ENCODE measurements at regions not wholly inside any gene's neighbourhood (a gene's known extent, or its start where the extent isn't known, plus 50 kb on each side); places are given as distances from the start of the nearest gene placed in this dataset.
"Not testable (repeated sequence)": the region's sequence is repeated elsewhere in the genome, so short reads cannot be mapped to it uniquely, and the experiment has no call there.

DNA sequence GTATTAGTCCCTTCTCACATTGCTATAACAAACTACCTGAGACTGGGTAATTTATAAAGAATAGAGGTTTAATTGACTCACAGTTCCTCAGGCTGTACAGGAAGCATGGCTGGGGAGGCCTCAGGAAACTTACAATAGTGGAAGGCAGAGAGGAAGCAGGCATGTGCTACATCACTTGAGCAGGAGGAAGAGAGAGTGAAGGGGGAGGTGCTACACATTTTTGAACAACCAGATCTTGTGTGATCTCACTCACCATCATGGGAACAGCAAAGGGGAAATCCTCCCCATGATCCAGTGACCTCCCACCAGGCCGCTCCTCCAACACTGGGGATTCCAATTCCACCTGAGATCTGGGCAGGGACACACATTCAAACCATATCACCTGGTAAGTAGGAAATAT lies 630.6 kb downstream of the QKI start:
- TF ChIP-seq ARNTL (CRISPR knock-in tag; IDR thresholded peaks at IDR 0.05; ENCODE audit: borderline replicate concordance, low read depth) (no peak), ESRRG (CRISPR knock-in tag; IDR thresholded peaks at IDR 0.05) (no peak), OSR1 (CRISPR knock-in tag; IDR thresholded peaks at IDR 0.05) (no peak), PPARA (CRISPR knock-in tag; IDR thresholded peaks at IDR 0.05; ENCODE audit: borderline replicate concordance) (no peak), ZFP3 (CRISPR knock-in tag; IDR thresholded peaks at IDR 0.05) (no peak), ZNF565 (CRISPR knock-in tag; conservative IDR thresholded peaks at IDR 0.05; ENCODE audit: low read depth) (no peak)

DNA sequence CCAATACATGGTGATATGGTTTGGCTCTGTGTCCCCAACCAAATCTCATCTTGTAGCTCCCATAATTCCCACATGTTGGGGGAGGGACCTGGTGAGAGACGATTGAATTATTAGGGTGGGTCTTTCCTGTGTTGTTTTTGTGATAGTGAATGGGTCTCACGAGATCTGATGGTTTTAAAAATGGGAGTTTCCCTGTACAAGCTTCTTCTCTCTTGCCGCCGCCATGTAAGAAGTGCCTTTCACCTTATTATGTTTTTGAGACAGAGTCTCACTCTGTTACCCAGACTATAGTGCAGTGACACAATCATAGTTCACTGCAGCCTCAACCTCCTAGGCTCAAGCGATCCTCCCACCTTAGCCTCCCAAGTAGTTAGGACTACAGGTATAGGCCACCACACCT lies 629.1 kb downstream of the QKI start:
- ATAC-seq, result not testable (repeated sequence)

More for the DNA sequence above, 630.6 kb downstream of the QKI start:
- no peak for ATAC-seq

DNA sequence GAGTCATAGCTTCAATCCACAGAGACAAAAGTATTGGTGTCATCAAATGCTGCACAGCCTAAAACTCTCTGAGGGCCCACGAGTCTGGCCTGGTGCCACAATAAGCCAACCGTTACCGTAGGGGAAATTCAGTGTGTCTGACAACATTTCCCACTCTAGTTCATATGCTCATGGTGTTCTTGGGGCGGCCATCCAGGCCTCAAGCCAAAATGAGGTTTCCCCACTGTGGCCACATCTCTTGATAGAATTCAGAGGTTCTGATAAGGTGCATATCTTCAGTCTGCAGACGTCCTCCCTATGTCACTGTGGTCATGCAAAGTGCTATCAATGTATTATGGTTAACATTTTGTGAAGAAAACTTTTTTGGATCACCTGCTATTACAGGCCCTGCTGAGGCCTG lies 627.7 kb downstream of the QKI start:
- no peak for TF ChIP-seq ESRRG (CRISPR knock-in tag; IDR thresholded peaks at IDR 0.05)
- TF ChIP-seq TOX (CRISPR knock-in tag; IDR thresholded peaks at IDR 0.05; ENCODE audit: borderline replicate concordance), result no peak
- TF ChIP-seq CSDC2 (CRISPR knock-in tag; IDR thresholded peaks at IDR 0.05), result no peak
- no peak for TF ChIP-seq BACH2 (CRISPR knock-in tag; IDR thresholded peaks at IDR 0.05; ENCODE audit: borderline replicate concordance)
- TF ChIP-seq ARNTL (CRISPR knock-in tag; IDR thresholded peaks at IDR 0.05; ENCODE audit: borderline replicate concordance, low read depth), result no peak
- TF ChIP-seq, protein P1, sequence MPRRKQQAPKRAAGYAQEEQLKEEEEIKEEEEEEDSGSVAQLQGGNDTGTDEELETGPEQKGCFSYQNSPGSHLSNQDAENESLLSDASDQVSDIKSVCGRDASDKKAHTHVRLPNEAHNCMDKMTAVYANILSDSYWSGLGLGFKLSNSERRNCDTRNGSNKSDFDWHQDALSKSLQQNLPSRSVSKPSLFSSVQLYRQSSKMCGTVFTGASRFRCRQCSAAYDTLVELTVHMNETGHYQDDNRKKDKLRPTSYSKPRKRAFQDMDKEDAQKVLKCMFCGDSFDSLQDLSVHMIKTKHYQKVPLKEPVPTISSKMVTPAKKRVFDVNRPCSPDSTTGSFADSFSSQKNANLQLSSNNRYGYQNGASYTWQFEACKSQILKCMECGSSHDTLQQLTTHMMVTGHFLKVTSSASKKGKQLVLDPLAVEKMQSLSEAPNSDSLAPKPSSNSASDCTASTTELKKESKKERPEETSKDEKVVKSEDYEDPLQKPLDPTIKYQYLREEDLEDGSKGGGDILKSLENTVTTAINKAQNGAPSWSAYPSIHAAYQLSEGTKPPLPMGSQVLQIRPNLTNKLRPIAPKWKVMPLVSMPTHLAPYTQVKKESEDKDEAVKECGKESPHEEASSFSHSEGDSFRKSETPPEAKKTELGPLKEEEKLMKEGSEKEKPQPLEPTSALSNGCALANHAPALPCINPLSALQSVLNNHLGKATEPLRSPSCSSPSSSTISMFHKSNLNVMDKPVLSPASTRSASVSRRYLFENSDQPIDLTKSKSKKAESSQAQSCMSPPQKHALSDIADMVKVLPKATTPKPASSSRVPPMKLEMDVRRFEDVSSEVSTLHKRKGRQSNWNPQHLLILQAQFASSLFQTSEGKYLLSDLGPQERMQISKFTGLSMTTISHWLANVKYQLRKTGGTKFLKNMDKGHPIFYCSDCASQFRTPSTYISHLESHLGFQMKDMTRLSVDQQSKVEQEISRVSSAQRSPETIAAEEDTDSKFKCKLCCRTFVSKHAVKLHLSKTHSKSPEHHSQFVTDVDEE (CRISPR knock-in tag; IDR thresholded peaks at IDR 0.05), result no peak
- TF ChIP-seq, protein P2, sequence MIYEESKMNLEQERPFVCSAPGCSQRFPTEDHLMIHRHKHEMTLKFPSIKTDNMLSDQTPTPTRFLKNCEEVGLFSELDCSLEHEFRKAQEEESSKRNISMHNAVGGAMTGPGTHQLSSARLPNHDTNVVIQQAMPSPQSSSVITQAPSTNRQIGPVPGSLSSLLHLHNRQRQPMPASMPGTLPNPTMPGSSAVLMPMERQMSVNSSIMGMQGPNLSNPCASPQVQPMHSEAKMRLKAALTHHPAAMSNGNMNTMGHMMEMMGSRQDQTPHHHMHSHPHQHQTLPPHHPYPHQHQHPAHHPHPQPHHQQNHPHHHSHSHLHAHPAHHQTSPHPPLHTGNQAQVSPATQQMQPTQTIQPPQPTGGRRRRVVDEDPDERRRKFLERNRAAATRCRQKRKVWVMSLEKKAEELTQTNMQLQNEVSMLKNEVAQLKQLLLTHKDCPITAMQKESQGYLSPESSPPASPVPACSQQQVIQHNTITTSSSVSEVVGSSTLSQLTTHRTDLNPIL (CRISPR knock-in tag; IDR thresholded peaks at IDR 0.05; ENCODE audit: low read depth), result no peak
- no peak for TF ChIP-seq SNAI2 (CRISPR knock-in tag; IDR thresholded peaks at IDR 0.05)
- no peak for ATAC-seq

DNA sequence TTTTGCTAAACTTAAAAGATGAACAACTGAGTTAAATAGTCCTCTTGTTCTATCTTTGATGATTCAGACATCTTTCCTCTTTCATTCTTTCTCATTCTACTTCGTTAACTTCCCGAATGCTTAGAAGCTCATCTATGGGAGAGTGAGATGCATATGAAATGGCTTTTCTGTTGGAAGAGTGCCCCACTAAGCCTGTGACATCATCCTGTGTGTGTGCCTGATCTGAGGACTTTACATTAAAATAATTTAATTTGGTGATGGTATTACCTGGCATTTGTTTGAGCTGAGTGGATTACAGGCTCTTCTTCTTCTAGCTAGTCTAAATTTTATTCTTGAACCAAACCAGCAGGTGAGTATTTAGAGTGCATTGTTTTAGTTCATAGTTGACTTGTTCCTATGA lies 626.5 kb downstream of the QKI start:
- TF ChIP-seq PPARA (CRISPR knock-in tag; IDR thresholded peaks at IDR 0.05; ENCODE audit: borderline replicate concordance) (no peak), ZC3H10 (CRISPR knock-in tag; IDR thresholded peaks at IDR 0.05) (no peak), ZNF8 (CRISPR knock-in tag; IDR thresholded peaks at IDR 0.05) (no peak), ZFP30 (CRISPR knock-in tag; IDR thresholded peaks at IDR 0.05) (no peak), RARB (CRISPR knock-in tag; IDR thresholded peaks at IDR 0.05) (no peak), ZFP3 (CRISPR knock-in tag; IDR thresholded peaks at IDR 0.05) (no peak), ESRRG (CRISPR knock-in tag; IDR thresholded peaks at IDR 0.05) (no peak), ZNF70 (CRISPR knock-in tag; IDR thresholded peaks at IDR 0.05) (no peak), BACH2 (CRISPR knock-in tag; IDR thresholded peaks at IDR 0.05; ENCODE audit: borderline replicate concordance) (no peak), ARNTL (CRISPR knock-in tag; IDR thresholded peaks at IDR 0.05; ENCODE audit: borderline replicate concordance, low read depth) (no peak), SNAI2 (CRISPR knock-in tag; IDR thresholded peaks at IDR 0.05) (no peak), TOX (CRISPR knock-in tag; IDR thresholded peaks at IDR 0.05; ENCODE audit: borderline replicate concordance) (no peak), ISL1 (CRISPR knock-in tag; IDR thresholded peaks at IDR 0.05) (no peak), TCF4 (CRISPR knock-in tag; IDR thresholded peaks at IDR 0.05; ENCODE audit: borderline replicate concordance) (no peak)
- TF ChIP-seq, protein P3, sequence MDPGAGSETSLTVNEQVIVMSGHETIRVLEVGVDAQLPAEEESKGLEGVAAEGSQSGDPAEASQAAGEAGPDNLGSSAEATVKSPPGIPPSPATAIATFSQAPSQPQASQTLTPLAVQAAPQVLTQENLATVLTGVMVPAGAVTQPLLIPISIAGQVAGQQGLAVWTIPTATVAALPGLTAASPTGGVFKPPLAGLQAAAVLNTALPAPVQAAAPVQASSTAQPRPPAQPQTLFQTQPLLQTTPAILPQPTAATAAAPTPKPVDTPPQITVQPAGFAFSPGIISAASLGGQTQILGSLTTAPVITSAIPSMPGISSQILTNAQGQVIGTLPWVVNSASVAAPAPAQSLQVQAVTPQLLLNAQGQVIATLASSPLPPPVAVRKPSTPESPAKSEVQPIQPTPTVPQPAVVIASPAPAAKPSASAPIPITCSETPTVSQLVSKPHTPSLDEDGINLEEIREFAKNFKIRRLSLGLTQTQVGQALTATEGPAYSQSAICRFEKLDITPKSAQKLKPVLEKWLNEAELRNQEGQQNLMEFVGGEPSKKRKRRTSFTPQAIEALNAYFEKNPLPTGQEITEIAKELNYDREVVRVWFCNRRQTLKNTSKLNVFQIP (CRISPR knock-in tag; IDR thresholded peaks at IDR 0.05; ENCODE audit: borderline replicate concordance, low read depth), result no peak
- TF ChIP-seq, protein P4, sequence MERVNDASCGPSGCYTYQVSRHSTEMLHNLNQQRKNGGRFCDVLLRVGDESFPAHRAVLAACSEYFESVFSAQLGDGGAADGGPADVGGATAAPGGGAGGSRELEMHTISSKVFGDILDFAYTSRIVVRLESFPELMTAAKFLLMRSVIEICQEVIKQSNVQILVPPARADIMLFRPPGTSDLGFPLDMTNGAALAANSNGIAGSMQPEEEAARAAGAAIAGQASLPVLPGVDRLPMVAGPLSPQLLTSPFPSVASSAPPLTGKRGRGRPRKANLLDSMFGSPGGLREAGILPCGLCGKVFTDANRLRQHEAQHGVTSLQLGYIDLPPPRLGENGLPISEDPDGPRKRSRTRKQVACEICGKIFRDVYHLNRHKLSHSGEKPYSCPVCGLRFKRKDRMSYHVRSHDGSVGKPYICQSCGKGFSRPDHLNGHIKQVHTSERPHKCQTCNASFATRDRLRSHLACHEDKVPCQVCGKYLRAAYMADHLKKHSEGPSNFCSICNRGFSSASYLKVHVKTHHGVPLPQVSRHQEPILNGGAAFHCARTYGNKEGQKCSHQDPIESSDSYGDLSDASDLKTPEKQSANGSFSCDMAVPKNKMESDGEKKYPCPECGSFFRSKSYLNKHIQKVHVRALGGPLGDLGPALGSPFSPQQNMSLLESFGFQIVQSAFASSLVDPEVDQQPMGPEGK (CRISPR knock-in tag; IDR thresholded peaks at IDR 0.05; ENCODE audit: borderline replicate concordance), result no peak
- TF ChIP-seq, protein P1 (CRISPR knock-in tag; IDR thresholded peaks at IDR 0.05), result no peak
- TF ChIP-seq, protein P5, sequence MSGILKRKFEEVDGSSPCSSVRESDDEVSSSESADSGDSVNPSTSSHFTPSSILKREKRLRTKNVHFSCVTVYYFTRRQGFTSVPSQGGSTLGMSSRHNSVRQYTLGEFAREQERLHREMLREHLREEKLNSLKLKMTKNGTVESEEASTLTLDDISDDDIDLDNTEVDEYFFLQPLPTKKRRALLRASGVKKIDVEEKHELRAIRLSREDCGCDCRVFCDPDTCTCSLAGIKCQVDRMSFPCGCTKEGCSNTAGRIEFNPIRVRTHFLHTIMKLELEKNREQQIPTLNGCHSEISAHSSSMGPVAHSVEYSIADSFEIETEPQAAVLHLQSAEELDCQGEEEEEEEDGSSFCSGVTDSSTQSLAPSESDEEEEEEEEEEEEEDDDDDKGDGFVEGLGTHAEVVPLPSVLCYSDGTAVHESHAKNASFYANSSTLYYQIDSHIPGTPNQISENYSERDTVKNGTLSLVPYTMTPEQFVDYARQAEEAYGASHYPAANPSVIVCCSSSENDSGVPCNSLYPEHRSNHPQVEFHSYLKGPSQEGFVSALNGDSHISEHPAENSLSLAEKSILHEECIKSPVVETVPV (CRISPR knock-in tag; IDR thresholded peaks at IDR 0.05), result no peak
- TF ChIP-seq, protein P2 (CRISPR knock-in tag; IDR thresholded peaks at IDR 0.05; ENCODE audit: low read depth), result no peak
- no peak for ATAC-seq

Data from SK-N-SH treated with all-trans-retinoic acid at 6 μM for 48 hours (cell line).